D721Med (cell line): ENCODE measurements at regions not wholly inside any gene's neighbourhood (a gene's known extent, or its start where the extent isn't known, plus 50 kb on each side); places are given as distances from the start of the nearest gene placed in this dataset.

Source experiments
- DNase-seq: peaks from one replicate; pipeline ENCODE4 v3.0.0; 2011; ENCODE audit warnings: low spot score; ENCODE audit not compliant: insufficient read length
- FAIRE-seq: peaks from 2 replicates; lab custom pipeline; 2011; peaks lifted over from hg19 to GRCh38; lab: Jason Lieb, UNC
- TF ChIP-seq, protein P1 (sequence below): IDR thresholded peaks from 2 replicates; pipeline ENCODE4 v1.5.1; 2012; ENCODE audit warnings: mild to moderate bottlenecking, control low read depth; ENCODE audit not compliant: insufficient read depth; ENCODE audit errors: missing control alignments

DNA sequence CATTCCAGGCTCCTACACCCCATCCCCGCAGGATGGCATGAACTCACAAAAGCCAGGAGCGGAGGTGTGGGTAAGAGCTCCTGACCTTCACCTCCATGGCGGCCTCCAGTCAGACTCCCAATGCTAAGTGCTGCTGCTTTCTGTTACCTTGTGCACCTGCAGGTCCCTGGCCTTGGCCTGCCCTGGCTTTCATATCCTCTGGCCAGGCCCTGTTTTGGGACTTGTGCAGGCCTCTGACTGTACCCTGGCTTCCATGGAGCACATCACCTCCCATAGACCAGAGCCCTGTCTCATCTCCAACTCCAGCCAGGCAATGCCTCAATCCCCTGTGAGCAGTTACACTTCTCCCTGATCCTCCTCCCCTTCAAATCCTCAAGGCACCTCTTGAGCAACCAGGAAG, 124.5 kb downstream of the MED10 start:
- DNase-seq (no peak), FAIRE-seq (no peak)
- TF ChIP-seq, protein P1, sequence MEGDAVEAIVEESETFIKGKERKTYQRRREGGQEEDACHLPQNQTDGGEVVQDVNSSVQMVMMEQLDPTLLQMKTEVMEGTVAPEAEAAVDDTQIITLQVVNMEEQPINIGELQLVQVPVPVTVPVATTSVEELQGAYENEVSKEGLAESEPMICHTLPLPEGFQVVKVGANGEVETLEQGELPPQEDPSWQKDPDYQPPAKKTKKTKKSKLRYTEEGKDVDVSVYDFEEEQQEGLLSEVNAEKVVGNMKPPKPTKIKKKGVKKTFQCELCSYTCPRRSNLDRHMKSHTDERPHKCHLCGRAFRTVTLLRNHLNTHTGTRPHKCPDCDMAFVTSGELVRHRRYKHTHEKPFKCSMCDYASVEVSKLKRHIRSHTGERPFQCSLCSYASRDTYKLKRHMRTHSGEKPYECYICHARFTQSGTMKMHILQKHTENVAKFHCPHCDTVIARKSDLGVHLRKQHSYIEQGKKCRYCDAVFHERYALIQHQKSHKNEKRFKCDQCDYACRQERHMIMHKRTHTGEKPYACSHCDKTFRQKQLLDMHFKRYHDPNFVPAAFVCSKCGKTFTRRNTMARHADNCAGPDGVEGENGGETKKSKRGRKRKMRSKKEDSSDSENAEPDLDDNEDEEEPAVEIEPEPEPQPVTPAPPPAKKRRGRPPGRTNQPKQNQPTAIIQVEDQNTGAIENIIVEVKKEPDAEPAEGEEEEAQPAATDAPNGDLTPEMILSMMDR: no peak

DNA sequence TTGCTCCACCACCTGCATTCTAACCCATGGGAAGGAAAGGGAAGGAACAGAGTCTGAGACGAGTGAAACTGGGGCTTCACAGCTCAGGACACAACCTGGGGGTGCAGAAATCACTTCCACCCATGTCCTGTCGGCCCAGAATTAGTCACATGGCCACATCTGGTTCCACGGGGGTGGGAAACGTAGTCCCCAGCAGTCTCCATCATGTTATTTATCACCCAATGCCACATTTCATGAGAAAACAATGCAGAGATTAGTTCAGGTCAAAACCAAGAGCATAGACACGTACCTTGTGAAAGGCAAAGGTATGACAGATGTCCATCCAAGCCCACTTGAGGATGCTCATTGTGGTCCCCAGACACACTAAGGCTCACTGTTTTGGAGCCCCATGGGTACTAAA, 125.1 kb downstream of the MED10 start:
- FAIRE-seq (no peak), DNase-seq (no peak)
- TF ChIP-seq, protein P1: no peak

DNA sequence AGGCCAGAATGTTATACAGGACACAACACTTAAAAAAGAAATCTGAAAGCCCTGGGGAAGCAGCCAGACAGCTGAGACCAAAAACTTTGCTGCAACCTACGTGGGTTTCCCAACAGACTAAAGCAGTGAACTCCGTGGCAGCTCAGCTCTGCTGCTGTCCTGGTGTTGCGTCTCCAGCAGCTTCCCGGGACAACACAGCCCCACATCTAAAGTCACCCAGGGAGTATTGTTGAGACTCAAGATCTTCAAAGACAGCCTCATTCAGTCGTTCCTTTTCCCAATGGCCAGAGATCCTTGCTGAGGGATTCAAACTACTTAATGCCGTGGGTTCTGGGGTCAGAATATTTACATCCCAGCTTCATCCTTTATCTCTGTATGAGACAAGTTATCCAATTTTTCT, 125.8 kb downstream of the MED10 start:
- FAIRE-seq (no peak), DNase-seq (no peak)
- TF ChIP-seq, protein P1: no peak

DNA sequence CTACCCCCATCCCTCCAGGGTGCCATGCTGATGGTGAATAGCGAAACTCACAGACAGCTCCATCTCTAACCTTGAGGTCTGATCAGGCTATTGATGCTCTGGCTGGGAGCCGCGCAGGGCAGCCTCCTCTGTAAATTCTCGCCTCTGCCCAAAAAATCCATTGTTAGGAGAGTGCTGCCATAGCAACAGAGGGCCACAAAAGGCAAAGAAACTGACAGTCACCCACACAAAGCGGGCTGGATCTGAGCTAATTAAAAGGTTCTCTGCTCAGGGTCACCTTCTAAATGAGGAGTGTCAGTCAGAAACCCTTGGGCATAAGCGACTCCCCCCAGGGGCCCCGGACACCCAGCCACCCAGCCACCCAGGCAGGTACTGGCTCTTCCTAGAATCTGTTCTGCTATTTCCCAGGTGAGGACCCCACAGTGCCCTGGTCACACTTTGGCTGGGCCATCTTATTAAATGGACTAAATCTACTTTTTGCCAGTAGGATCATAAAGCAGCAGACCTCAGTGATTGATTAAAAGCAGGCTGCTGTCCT, 126.7 kb downstream of the MED10 start:
- TF ChIP-seq, protein P1: no peak
- FAIRE-seq: no peak
- DNase-seq: no peak

DNA sequence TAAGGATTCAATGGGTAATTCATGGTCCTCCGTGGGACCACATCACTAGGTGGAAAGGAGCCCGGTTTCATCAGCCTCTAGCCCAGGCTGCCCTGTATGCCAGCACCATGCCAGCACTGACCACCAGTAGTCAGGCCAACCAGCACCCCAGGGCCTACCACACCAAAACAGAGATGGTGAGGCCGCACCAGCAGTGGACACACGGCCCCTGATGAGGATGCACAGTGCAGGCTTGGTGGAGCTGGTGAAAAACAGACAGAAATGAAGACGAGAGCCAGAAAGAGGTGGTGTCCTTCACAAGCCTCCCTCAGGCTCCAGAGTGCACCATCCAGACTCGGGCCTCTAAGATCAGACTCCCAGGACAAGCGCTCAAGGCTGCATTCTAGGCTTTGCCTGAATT, 128.2 kb downstream of the MED10 start:
- DNase-seq: no peak
- no peak for FAIRE-seq
- TF ChIP-seq, protein P1: no peak

DNA sequence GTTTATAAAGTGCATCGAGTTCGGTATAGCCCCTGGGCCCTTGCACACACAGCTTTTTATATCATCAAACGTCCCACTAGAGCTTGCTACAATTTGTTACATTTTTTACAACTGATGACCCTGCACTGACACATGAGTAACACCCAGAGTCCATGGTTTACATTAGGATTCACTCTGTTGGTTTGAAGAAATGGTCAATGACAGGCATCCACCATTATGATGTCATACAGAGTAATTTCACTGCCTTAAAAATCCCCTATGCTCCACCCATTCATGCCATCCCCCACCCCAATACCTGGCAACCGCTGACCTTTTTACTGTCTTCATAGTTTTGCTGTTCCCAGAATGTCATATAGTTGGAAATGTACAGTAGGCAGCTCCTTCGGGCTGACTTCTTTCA, 130.2 kb downstream of the MED10 start:
- TF ChIP-seq, protein P1: no peak
- no peak for FAIRE-seq
- DNase-seq: no peak

DNA sequence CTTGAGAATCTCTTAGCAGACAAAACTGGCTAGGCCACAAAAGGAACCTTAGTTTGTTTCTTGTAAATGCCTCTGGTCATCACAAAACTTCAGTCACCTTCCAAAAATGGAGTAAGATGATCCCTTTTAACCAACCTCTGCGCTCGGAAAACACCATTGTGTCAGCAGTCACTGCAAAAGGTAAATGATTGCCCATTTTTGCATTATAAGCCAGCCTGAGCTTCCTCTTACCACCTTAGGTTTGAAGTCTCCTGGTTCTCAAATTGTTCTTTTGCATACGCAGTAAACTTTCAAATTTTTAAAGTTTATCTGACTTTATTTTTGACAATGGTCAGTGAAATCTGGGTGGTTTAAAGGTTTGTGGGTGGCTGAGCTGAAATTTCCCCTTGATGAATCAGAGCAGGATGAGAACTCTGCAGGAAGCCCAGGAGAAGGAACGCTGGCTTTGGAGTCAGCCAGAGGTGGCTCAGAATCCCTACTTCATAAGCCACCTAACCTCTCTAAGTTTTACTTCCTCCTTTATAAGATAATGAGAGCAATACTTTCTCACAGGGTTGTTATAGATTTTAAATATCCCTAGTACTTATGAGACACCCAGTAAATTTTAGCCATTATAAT, 131.4 kb downstream of the MED10 start:
- FAIRE-seq (no peak), DNase-seq (no peak)
- TF ChIP-seq, protein P1: no peak
